HG02938 (cell line): ENCODE measurements at regions not wholly inside any gene's neighbourhood (a gene's known extent, or its start where the extent isn't known, plus 50 kb on each side); places are given as distances from the start of the nearest gene placed in this dataset.
"Not testable (repeated sequence)": the region's sequence is repeated elsewhere in the genome, so short reads cannot be mapped to it uniquely, and the experiment has no call there.

Experiments
- ATAC-seq: cut with Tn5 transposase; IDR thresholded peaks from one replicate; pipeline ENCODE4 v1.9.1; 2021; ENCODE audit warnings: mild to moderate bottlenecking, moderate library complexity; ENCODE audit not compliant: unreplicated experiment

- no peak for ATAC-seq
Observed at GRCh38 chr20:1811621-1812498, 83.3 kb upstream of the SIRPA start.

GRCh38 chr20:1810926-1811620, 84.1 kb upstream of the SIRPA start:
- no peak for ATAC-seq

DNA sequence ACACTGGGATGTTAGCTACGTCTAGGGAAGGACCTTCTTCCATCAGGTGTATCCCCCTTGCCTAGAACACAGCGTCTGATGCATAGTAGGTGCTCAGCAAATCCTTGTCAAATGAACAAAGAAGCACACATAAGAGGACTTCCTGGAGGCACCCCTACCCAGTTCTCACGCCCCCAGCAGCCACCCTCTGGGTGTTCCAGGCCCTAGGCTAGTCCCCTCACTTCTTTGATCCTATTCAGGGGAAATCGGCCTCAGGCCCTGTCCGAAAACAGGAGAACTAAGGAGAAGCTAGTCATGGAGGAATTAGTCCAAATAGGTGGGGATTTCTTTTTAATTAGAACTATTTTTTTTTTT, 84.7 kb upstream of the SIRPA start:
- ATAC-seq = no peak

GRCh38 chr20:1809611-1810510, 85.3 kb upstream of the SIRPA start:
- no peak for ATAC-seq

GRCh38 chr20:1809131-1809572, 86.1 kb upstream of the SIRPA start:
- no peak for ATAC-seq

DNA sequence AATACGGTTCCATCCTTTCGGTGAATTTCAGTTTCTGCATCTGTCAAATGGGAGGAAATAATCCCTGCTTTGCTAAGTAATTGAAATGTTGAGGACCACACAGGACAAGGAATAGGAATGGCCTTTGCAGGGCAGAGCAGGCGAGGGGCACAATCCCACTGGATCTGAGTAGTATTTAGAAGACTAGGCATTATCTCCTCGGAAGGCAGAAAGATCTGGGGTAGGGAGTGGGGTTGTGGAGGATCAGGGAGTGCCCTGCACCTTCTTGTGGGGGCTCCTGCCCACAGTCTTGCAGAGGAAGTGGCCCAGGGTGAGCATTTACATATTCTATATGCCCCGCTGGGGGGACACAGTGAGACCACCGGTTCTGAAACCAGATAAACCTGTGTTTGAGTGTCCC, 87.1 kb upstream of the SIRPA start:
- no peak for ATAC-seq

DNA sequence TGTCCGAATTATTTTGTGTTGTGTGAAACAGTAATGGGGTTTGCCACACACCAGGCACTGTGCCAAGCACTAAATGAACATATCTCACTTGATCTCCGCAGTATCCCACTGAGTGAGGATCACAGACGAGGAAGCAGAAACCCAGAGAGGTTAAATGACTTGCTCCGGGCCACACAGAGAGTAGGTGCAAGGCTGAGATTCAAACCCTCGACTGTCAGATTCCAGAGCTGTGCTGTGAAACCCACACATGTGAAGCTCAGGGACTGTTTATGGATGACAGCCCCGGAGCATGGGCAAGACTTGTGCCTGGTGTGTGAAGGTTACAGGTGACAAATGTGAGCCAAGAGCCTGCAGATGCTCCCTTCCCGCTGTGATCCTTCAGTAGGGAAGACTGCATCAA, 87.8 kb upstream of the SIRPA start:
- ATAC-seq = no peak

GRCh38 chr20:1806456-1806855, 88.8 kb upstream of the SIRPA start:
- no peak for ATAC-seq

GRCh38 chr20:1805816-1806215, 89.4 kb upstream of the SIRPA start:
- ATAC-seq = no peak

DNA sequence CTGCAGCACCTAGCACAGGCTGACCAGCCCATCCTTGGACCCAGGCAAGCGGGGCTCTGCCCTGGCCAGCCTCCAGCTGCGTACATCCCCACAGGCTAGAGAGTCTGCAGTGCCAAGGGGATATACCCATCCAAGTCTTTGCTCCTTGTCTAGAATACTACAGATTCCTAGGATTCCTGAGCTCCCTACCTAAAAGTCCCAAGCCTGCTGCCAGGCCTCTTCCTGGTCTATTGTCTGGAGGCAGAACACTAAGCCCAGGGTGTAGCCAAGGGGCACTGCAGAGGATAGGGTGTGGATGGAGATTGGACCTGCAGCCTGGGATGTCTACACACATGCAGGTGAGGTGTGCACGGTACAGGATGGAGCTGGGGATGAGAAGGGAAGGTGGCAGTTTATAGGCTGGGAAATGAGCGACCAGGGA, 90.0 kb upstream of the SIRPA start:
- no peak for ATAC-seq

DNA sequence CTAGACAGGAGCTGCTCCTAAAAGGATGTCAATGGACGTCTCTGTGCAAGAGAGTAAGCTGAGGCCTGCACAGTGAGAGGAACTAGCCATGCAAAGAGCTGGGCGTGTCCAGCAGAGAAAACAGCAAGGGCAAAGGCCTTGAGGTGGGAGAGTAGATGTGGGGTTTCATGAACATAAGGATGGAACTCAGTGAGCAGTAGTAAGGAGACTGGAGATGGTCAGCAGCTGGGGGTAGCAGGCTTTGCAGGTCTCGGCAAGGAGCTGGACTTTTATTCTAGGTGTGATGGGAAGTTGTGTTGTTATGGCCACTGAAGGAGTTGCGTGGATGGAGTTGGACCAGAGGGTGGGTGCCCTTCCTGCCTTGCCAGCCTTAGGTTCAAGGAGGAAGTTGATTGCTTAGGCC, 90.7 kb upstream of the SIRPA start:
- ATAC-seq = no peak

DNA sequence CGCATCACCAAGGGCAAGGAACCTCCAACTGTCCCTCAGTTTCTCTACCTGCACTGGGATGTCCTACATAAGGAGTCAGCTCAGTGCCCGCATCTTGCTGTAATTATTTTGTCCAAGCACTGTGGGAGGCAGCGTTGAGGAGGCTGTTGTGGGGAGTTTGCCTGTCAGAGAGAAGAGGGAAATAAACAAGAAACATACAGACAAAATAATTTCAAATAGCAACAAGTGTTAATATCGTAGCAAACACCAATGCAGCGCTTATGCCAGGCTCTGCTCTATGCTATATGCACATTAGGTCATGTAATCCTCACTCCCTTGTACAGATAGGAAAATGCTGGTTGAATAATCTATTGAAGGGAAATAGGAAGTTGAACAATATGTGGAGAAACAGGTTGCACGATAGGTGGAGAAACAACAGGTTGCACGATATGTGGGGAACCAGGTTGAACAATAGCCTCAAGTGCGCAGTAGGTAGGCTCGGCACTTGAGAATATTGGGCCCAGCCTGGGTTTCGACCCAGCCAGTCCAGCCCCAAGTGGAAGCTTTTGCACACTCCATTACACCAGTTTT, 91.2 kb upstream of the SIRPA start:
- no peak for ATAC-seq

DNA sequence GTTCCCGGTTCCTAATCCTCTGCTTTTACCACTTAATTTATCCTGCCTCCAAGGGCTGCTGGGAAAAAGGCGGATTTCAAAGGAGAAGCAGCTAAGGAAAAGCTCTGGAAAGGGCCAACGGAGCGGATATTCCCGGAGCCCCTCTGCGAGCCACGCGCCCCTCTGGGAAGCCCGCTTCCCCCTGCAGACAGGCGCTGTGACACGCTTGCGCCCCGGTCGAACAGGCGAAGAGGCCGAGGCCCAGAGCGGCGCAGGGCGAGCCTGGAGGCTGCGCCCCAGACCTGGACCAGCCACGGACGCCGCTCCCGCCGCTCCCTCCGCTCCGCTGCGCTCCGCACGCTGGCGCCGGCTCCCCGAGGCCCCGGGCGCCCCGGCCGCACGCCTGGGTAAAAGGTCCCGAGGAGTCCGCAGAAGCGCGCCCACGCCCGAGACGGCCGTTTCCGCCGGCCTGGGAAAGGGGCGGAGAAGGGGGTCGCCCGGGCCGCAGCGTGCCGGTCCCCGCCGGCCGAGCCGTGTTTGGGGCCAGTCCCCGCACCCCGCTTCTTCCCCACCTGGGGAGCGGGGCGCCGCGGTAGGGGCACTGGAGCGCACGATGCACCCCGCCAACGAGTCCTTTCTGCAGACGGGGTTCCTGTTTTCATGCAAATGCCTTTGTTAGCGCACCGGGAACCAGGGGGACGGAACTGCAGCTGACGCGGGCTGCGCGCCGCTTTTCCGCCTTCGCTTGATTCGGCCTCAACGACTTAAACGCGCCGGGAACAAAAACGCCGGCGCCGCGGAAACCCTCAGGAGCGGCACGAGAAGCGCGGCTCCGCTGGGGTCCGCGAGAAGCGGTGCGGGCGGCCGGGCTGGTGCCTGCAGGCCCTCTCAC, 91.9 kb upstream of the SIRPA start:
- ATAC-seq = no peak

GRCh38 chr20:1802385-1803060, 92.7 kb upstream of the SIRPA start:
- no peak for ATAC-seq

DNA sequence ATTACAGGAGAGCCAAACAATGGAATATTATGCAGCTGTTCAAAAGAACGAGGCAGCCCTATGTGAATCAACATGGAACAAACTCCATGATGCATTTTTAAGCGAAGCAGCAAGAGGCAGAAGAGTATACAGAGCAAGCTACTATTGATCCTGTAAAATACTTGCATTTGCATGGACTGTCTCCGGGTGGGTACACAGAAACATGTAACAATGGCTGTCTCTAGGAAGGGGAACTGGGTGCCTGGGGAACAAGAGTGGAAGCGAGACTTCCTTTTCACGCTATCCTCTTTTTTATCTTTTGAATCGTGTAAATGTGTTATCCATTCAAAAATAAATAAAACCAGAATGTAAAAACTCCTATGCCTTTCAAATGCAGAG, 93.3 kb upstream of the SIRPA start:
- no peak for ATAC-seq

DNA sequence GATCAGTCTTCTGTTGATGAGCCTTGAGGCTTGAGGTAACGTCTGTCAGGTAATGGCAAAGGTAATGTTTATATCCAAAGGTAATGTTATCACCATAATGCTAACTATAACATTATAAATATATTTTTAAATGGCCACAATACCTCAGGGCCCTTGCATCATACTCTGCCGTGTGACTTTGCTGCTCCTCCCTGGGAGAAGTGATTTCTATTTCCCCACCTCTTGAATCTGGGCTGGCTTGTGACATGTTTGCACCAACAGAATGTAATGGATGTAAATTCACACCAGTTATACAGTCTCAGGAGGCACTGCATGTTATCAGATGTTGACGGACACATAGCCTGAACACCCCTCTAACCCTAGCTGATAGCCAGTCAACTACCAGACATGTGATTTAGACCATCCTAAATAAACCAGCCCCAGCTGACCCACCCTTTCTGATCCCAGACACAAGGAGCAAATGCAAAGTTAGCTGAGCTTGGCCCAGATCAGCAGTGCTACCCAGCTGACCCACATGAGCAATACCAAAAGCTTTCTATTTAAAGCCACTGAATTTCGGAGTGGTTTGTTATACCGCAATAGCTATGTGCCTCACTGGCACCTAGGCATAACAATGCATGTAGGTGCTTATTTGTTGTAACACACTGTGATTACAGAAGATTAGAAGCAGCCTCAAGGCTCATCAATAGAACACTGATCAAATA, 93.8 kb upstream of the SIRPA start:
- no peak for ATAC-seq

- ATAC-seq = no peak
Observed at GRCh38 chr20:1800777-1801176, 94.4 kb upstream of the SIRPA start.

GRCh38 chr20:1800180-1800579, 95.0 kb upstream of the SIRPA start:
- ATAC-seq = no peak

GRCh38 chr20:1799746-1800145, 95.5 kb upstream of the SIRPA start:
- not testable (repeated sequence) for ATAC-seq
